ENCODE measurements at regions not wholly inside any gene's neighbourhood (a gene's known extent, or its start where the extent isn't known, plus 50 kb on each side); places are given as distances from the start of the nearest gene placed in this dataset.
"Not testable (repeated sequence)": the region's sequence is repeated elsewhere in the genome, so short reads cannot be mapped to it uniquely, and the experiment has no call there.

DNA sequence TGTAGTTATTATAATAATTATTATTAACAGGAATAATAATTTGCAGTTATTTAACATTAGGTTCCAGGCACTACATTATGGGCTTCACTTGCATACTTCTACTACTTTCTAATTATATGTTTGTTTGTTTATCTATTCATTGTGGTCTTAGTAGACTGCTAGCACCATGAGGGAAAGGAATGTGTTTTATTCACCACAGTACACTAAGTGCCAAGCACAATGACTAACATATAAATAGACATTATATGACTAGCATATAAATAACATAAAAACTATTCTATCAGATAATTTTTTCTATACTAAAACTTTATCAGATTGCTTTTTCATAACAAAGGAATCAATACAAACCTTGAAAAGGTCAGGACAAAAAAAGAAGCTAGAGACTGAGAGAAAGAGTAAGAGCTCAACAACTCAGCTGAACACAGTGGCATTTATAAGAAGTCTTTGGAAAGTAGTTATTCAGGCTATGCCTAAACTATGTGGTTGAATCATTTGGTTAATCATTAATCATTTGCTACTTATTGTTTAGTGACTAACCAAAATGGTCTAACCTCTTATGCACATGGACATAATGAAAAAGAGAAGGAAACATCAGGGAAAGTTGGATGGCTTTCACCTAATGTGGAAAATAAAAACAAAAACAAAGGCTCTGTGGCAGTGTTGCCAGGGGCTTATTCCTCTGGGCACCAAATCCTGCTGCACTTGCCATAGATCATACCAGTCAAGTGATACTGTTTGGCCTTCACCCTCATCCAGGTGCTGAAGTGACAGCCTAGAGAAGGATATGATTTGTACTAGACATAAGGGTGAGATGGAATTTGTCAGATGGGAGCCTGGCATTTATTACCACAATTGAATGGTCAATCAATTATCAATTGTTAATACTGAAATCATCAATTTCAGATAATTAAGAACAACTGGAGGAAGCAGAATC, 174.9 kb downstream of the ETAA1 start:
- no peak for DNase-seq

- DNase-seq: no peak
These were observed 175.7 kb downstream of the ETAA1 start for GRCh38 chr2:67572721-67573435.

- DNase-seq: no peak
These were observed 177.1 kb downstream of the ETAA1 start for GRCh38 chr2:67574230-67574629.

DNA sequence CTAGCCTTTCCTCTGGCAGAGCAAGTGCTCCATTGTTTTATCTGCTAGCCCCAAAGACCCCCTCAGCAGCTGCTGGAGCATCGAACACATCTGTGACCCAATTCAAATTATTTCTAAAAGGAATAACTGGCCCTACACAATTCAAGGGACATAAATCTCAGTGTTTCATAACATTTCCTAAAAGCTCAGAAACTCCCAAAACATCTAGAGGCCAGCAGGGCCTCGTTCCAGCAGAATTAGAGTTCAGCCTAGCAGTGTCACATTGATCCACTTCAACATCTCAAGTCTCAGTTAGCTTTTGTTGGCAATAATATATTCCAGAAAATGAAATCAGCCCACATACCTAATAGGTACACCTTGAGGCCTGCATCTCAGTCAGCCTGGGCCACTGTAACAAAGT, 179.1 kb downstream of the ETAA1 start:
- no peak for DNase-seq

GRCh38 chr2:67576991-67577390, 179.9 kb downstream of the ETAA1 start:
- DNase-seq: no peak

DNA sequence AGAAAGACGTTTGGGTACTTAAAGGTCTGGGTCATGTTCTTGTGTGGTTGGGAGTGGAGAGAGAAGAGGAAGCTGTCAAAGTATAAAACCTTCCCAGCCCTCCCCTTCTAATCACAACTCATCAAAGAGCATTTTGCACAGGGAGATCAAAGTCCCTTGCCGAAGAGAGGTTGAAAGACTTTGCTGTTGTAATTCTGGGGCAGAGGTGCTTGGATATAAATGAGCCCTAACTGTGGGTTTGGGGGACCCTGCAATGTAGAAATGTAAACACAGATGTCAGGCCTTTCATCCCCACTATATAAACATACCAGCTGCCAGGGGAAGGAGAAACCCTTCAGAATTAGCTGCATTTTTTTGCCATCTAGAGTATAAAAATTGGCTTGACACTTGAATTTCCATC, 182.1 kb downstream of the ETAA1 start:
- no peak for DNase-seq

- DNase-seq: no peak
These were observed 182.7 kb downstream of the ETAA1 start for GRCh38 chr2:67579806-67580205.

GRCh38 chr2:67581751-67582150, 184.6 kb downstream of the ETAA1 start:
- DNase-seq: no peak

DNA sequence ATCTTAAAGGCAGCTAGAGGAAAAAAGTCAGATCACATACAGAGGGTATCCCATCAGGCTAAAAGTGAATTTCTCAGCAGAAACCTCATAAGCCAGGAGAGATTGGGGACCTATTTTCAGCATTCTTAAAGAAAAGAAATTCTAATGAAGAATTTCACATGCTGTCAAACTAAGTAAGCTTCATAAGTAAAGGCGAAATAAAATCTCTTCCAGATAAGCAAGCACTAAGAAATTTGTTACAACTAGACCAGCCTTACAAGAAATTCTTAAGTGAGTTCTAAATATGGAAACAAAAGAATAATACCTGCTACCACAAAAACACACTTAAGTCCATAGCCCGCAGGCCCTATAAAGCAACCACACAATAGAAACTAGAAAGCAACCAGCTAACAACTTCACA, 186.1 kb downstream of the ETAA1 start:
- DNase-seq: no peak

DNA sequence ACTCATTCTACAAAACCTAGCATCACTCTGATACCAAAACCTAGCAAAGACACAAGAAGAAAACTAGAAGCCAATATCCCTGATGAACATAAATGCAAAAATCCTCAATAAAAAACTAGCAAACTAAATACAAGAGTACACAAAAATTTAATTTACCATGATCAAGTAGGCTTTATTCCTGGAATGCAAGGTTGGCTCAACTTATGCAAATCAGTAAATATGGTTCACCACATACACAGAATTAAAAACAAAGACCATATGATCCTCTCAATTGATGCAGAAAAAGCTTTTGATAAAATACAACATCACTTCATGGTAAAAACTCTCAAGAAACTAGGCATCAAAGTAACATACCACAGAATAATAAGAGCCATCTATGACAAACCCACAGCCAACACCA, 188.3 kb downstream of the ETAA1 start:
- no peak for DNase-seq

DNA sequence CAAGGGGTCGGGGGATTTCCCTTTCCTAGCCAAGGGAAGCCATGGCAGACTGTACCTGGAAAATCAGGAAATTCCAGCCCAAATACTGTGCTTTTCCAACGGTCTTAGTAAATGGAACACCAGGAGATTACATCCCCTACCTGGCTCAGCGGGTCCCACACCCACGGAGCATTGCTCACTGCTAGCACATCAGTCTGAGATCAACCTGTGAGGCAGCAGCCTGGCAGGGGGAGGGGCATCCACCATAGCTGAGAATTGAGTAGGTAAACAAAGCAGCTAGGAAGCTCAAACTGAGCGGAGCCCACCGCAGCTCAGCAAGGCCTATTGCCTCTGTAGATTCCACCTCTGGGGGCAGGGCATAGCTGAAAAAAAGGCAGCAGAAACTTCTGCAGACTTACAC, 192.0 kb downstream of the ETAA1 start:
- DNase-seq: not testable (repeated sequence)

DNA sequence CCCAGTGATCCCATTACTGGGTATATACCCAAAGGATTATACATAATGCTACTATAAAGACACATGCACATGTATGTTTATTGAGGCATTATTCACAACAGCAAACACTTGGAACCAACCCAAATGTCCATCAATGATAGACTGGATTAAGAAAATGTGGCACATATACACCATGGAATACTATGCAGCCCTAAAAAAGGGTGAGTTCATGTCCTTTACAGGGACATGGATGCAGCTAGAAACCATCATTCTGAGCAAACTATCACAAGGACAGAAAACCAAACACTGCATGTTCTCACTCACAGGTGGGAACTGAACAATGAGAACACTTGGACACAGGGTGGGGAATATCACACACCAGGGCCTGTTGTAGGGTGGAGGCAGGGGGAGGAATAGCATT, 197.4 kb downstream of the ETAA1 start:
- DNase-seq: not testable (repeated sequence)

- DNase-seq: no peak
These were observed 199.7 kb downstream of the ETAA1 start for GRCh38 chr2:67596871-67597270.

- DNase-seq: no peak
These were observed 202.4 kb downstream of the ETAA1 start for GRCh38 chr2:67599561-67599960.

DNA sequence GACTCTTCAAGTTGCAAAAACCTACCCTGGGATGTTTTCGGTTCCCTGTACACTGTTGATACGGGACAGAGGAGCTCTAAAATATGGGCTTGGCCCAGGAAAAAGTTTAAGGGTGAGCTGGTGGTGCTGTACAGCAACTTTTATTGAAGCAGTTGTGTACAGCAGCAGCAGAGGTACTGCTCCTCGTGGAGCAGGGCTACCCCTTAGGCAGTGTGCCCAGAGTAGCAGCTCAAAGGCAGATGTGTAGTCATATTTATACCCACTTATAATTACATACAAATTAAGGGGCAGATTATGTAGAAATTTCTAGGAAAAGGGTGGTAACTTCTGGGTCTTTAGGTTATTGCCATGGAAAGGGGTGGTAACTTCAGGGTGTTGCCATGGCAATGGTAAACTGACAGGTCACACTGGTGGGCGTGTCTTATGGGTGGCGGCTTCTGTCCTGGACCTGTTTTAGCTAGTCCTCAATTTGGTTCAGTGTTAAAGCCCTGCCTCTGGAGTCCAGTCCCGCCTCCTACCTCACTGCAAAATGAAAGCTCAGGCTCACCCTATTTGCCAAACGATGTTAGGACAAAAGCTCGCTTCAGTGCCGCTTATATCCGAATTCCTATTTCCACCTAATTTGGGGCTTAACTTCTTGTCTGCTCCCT, 203.2 kb downstream of the ETAA1 start:
- no peak for DNase-seq

- no peak for DNase-seq
These were observed 203.8 kb downstream of the ETAA1 start for GRCh38 chr2:67600946-67601345.

- no peak for DNase-seq
These were observed 207.2 kb downstream of the ETAA1 start for GRCh38 chr2:67604360-67604759.

- DNase-seq: no peak
These were observed 215.5 kb downstream of the ETAA1 start for GRCh38 chr2:67612576-67613042.

GRCh38 chr2:67613227-67613626, 216.1 kb downstream of the ETAA1 start:
- DNase-seq: no peak

GRCh38 chr2:67614454-67614853, 217.3 kb downstream of the ETAA1 start:
- no peak for DNase-seq

GRCh38 chr2:67616749-67617148, 219.6 kb downstream of the ETAA1 start:
- DNase-seq: peak; percentile 34

- DNase-seq: no peak
These were observed 222.1 kb downstream of the ETAA1 start for GRCh38 chr2:67619204-67619603.

GRCh38 chr2:67623741-67624140, 226.6 kb downstream of the ETAA1 start:
- not testable (repeated sequence) for DNase-seq

Data from hindlimb muscle (tissue), 1 donor.